Activated CD4-positive, alpha-beta memory T cell treated with anti-CD3 and anti-CD28 coated beads, Interleukin-2, amount 10 ng/mL, durations not matched to agents 7 days and 5 days (primary cell): ENCODE measurements at regions not wholly inside any gene's neighbourhood (a gene's known extent, or its start where the extent isn't known, plus 50 kb on each side); places are given as distances from the start of the nearest gene placed in this dataset.

Experiments used
- CTCF ChIA-PET: fragments of 350-600 bp; sonication (Branson Sonifier 250); formaldehyde crosslinking; loops from one replicate; lab custom pipeline; 2021; ENCODE audit warnings: antibody characterized with exemption, inconsistent platforms; lab: Charles Lee
- POLR2A ChIA-PET: fragments of 350-600 bp; sonication (Branson Sonifier 250); formaldehyde crosslinking; loops from one replicate; lab custom pipeline; 2021; ENCODE audit warnings: antibody characterized with exemption; lab: Charles Lee
- DNase-seq: peaks from one replicate; pipeline ENCODE4 v3.0.0-alpha.2; 2020
- H3K27ac Mint-ChIP-seq: one replicate; pipeline ENCODE4 v1.8.0; 2021; ENCODE audit warnings: mild to moderate bottlenecking, mixed read lengths
- H3K27me3 Mint-ChIP-seq: one replicate; pipeline ENCODE4 v1.8.0; 2021; ENCODE audit warnings: mixed read lengths
- H3K36me3 Mint-ChIP-seq: one replicate; pipeline ENCODE4 v1.8.0; 2021; ENCODE audit warnings: low read depth, mixed read lengths
- H3K4me1 Mint-ChIP-seq: one replicate; pipeline ENCODE4 v1.8.0; 2021; ENCODE audit warnings: mixed read lengths
- H3K4me3 Mint-ChIP-seq: one replicate; pipeline ENCODE4 v1.8.0; 2021; ENCODE audit warnings: mild to moderate bottlenecking, mixed read lengths
- H3K9me3 Mint-ChIP-seq: one replicate; pipeline ENCODE4 v1.8.0; 2021; ENCODE audit warnings: mixed read lengths

DNA sequence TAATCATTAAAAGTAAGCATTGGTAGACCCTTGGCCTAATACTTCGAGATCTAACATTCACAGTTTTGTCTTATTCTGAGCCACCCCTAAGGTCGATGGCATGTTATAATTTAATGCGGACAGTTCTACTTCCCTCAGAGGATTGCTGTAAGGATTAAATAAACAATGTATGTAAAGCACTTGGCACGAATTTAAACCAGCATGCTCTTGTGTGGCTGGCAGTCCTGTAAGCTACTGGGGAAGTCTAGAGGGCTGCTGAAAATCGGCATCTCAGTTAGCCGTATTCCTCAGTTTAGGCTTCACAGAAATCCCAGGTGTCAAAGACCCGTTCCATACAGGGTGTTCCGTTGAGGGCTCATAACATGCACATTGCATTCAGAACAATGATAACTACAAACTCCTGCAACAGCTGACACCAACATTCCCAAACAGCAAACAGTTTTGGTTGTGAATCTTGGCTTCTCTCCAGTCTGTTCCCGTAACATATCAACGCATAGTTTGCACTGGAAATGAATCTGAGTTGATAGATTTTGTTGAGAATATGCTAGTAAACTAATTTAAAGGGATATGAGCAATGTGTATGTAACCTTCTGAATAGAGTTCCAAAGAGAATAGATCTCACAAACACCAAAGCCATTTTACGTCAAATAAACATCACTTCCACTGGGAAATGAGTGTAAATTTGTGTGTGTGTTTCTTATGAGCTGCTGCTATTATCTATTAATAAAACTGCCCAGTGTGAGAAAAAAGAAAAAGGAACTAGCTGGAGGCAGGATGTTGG is 52.2 kb upstream of the ACKR3 start:
- Mint-ChIP-seq H3K4me3 (no peak overlapping the region), H3K27me3 (peaks cover 20% of the 10 kb centered on the region), H3K4me1 (no peaks in the 10 kb centered on the region), H3K27ac (no peak overlapping the region), H3K9me3 (no peaks in the 10 kb centered on the region), H3K36me3 (no peaks in the 10 kb centered on the region)
- ChIA-PET POLR2A (interaction anchor here (0.6 kb wide), 1 partner anchor 452 kb away, joined by 3 read pairs; no protein-coding TSS in a partner anchor), CTCF (interaction anchor here (0.6 to 1.0 kb wide), 2 partner anchors 51 to 1079 kb away, joined by 3 read pairs; no protein-coding TSS in a partner anchor)
- no peak for DNase-seq
